CD8-positive, alpha-beta memory T cell (primary cell): ENCODE measurements at regions not wholly inside any gene's neighbourhood (a gene's known extent, or its start where the extent isn't known, plus 50 kb on each side); places are given as distances from the start of the nearest gene placed in this dataset.

Experiments used
- CTCF ChIA-PET: fragments of 350-600 bp; sonication (Branson Sonifier 250); formaldehyde crosslinking; loops from one replicate; lab custom pipeline; 2021; ENCODE audit warnings: antibody characterized with exemption; lab: Charles Lee
- POLR2A ChIA-PET: fragments of 350-600 bp; sonication (Branson Sonifier 250); formaldehyde crosslinking; loops from one replicate; lab custom pipeline; 2021; ENCODE audit warnings: antibody characterized with exemption; lab: Charles Lee
- DNase-seq, 5 donors: peaks; one replicate each; pipeline versions ENCODE4 v3.0.0 to v3.0.0-alpha.2; 2020 to 2022; ENCODE audit warnings: mixed read lengths in 1 of 5
- H3K27ac ChIP-seq: one replicate; pipeline ENCODE4 v1.7.0; 2013; ENCODE audit warnings: low read depth, mild to moderate bottlenecking, low read length, moderate library complexity
- H3K27me3 ChIP-seq: 2 replicates; pipeline ENCODE4 v1.7.0; 2013; ENCODE audit warnings: low read length, mild to moderate bottlenecking; ENCODE audit not compliant: insufficient read depth, poor library complexity, severe bottlenecking
- H3K36me3 ChIP-seq: 2 replicates; pipeline ENCODE4 v1.7.0; 2013; ENCODE audit warnings: mild to moderate bottlenecking, low read length, moderate library complexity; ENCODE audit not compliant: insufficient read depth
- H3K4me1 ChIP-seq: 2 replicates; pipeline ENCODE4 v1.7.0; 2013; ENCODE audit warnings: mild to moderate bottlenecking, low read length, moderate library complexity; ENCODE audit not compliant: insufficient read depth
- H3K4me3 ChIP-seq: 2 replicates; pipeline ENCODE4 v1.7.0; 2013; ENCODE audit warnings: mild to moderate bottlenecking, low read length
- H3K9me3 ChIP-seq: 2 replicates; pipeline ENCODE4 v1.7.0; 2013; ENCODE audit warnings: mild to moderate bottlenecking, low read length
- H3K27ac Mint-ChIP-seq, 8 donors: one replicate each; pipeline ENCODE4 v1.8.0; 2020 to 2021; ENCODE audit warnings: mixed read lengths in 8 of 8, mild to moderate bottlenecking in 6 of 8, inconsistent platforms in 3 of 8, moderate library complexity in 3 of 8
- H3K27me3 Mint-ChIP-seq, 2 donors: one replicate each; pipeline ENCODE4 v1.8.0; 2020 to 2021; ENCODE audit warnings: mixed read lengths in 2 of 2, mild to moderate bottlenecking in 1 of 2, moderate library complexity in 1 of 2
- H3K36me3 Mint-ChIP-seq, 3 donors: one replicate each; pipeline ENCODE4 v1.8.0; 2020 to 2021; ENCODE audit warnings: mixed read lengths in 3 of 3, inconsistent platforms in 1 of 3, mild to moderate bottlenecking in 1 of 3
- H3K4me1 Mint-ChIP-seq, 3 donors: one replicate each; pipeline ENCODE4 v1.8.0; 2020 to 2021; ENCODE audit warnings: mixed read lengths in 3 of 3, inconsistent platforms in 1 of 3, mild to moderate bottlenecking in 1 of 3
- H3K4me3 Mint-ChIP-seq, 7 donors: one replicate each; pipeline ENCODE4 v1.8.0; 2020 to 2021; ENCODE audit warnings: mixed read lengths in 7 of 7, mild to moderate bottlenecking in 6 of 7, moderate library complexity in 4 of 7, inconsistent platforms in 2 of 7
- H3K9me3 Mint-ChIP-seq, 5 donors: one replicate each; pipeline ENCODE4 v1.8.0; 2020 to 2022; ENCODE audit warnings: mixed read lengths in 5 of 5, mild to moderate bottlenecking in 3 of 5, moderate library complexity in 2 of 5, inconsistent platforms in 1 of 5

DNA sequence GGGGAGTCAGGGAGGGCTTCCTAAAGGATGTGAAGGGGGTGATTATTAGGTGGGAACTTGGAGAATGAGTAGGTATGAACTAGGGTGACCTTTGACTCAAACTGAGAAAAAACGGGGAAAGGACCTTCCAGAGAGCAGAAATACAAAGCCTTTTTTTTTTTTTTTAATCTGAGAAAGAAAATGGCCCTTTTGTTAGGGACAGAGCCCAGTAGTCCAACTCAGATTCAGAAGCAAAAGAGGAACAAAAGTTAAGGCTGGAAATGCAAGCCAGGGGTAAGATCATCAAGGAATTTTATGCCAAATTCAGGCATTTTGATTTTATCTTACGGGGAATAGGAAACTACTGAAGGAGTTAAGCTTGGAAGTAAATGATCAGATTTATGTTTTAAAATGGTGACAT, 96.0 kb upstream of the SMYD2 start:
- no peaks in the 10 kb centered on the region for H3K4me1 ChIP-seq
- H3K4me1 Mint-ChIP-seq = peaks cover 2 to 7% (median 3%) of the 10 kb centered on the region in 3 donors
- CTCF ChIA-PET = interaction anchor here (0.7 kb wide), 1 partner anchor 29 kb away, joined by 3 read pairs; no protein-coding TSS in a partner anchor
- H3K36me3 ChIP-seq = no peaks in the 10 kb centered on the region
- no peak overlapping the region for H3K27ac ChIP-seq
- H3K9me3 Mint-ChIP-seq = peaks cover 0 to 10% (median 6%) of the 10 kb centered on the region in 5 donors
- no peak overlapping the region for H3K27ac Mint-ChIP-seq
- peaks cover 10% of the 10 kb centered on the region for H3K27me3 ChIP-seq
- no peaks in the 10 kb centered on the region for H3K9me3 ChIP-seq
- H3K27me3 Mint-ChIP-seq = peaks cover 20 to 50% of the 10 kb centered on the region in 2 donors
- H3K36me3 Mint-ChIP-seq = no peaks in the 10 kb centered on the region
- POLR2A ChIA-PET = no interaction called here
- no peak overlapping the region for H3K4me3 ChIP-seq
- H3K4me3 Mint-ChIP-seq = no peak overlapping the region
- DNase-seq = no peak

DNA sequence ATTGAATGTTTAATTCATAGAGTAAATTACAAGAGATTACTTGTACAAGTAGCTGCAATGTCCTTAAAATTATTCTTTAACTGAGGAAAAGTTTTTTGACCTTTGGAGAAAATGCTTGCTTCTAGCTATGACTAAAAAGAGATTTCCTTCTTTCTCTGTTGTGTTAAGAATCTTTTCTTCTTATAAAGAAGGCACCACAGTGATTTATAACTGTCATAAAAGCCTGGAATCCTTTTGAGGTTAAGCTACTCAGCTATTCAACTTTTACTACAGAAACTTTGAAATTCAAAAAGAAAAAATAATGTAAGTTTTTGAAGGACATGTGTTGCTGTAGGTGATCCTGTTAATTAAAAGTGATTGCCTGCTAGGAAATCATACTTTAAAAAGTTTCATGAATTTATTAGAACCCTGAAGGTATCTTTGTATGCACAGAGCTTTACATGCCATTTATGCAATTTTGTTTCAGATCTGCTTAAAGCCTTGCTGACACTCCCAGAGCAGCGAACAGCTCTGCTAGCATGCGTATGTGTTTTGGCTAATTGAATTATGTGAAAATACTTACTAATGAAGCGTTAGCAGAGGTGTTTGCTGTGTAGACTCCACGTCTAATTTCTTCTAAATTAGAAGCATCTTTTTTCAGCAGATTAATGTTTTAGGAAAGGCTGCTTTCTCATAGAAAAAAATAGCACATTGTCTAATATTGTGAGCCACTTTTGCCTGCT, 94.7 kb upstream of the SMYD2 start:
- H3K27me3 ChIP-seq = peaks cover 10% of the 10 kb centered on the region

DNA sequence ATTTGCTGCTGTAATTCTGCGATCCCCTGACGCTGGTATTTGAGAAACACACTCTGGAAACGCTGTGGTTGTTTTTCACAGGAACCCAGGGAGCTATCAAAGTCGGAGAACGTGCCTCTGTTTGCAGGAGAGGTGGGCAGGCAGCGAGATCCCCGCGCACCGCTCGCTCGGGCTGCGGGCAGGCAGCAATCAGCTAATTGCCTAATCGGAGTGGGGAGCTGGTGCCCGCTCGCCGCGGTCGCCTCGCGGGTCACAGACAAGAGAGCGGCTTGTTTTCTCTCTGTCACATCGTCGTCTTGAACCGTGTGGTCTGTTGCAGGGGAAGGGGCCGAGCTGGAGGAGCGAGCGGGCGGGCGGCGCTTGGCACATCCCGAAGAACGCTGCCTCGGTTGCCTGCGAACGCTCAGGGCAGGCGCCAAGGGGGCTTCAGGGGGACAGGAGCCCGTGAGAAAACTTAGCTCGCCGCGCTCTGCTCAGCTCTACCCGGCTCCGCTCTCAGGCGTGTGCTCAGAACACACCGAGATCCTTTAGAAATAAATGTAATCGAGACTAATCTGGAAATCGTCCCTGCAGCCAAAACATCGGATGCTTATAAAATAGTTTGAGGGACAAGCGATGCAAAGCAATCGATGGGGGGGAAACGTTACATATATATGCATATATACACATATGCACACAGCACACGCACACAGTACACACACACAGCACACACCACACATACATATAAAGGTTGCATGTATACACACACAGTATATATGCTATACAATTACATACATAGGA, 93.6 kb upstream of the SMYD2 start:
- DNase-seq = no peak
- Mint-ChIP-seq H3K4me3 (no peak overlapping the region), H3K36me3 (no peaks in the 10 kb centered on the region), H3K27ac (no peak overlapping the region), H3K4me1 (peaks cover 2 to 7% (median 3%) of the 10 kb centered on the region in 3 donors), H3K9me3 (peaks cover 0 to 6% (median under 1%) of the 10 kb centered on the region in 5 donors), H3K27me3 (peaks cover 22 to 61% of the 10 kb centered on the region in 2 donors)
- CTCF ChIA-PET = no interaction called here
- no peak overlapping the region for H3K4me3 ChIP-seq
- H3K27ac ChIP-seq = no peak overlapping the region
- no peaks in the 10 kb centered on the region for H3K36me3 ChIP-seq
- H3K27me3 ChIP-seq = peaks cover 10% of the 10 kb centered on the region
- H3K9me3 ChIP-seq = no peaks in the 10 kb centered on the region
- H3K4me1 ChIP-seq = no peaks in the 10 kb centered on the region
- POLR2A ChIA-PET = no interaction called here

More for the DNA sequence above, 94.7 kb upstream of the SMYD2 start:
- Histone ChIP-seq H3K4me1 (no peaks in the 10 kb centered on the region), H3K36me3 (no peaks in the 10 kb centered on the region), H3K9me3 (no peaks in the 10 kb centered on the region), H3K4me3 (no peak overlapping the region), H3K27ac (no peak overlapping the region)
- Mint-ChIP-seq H3K36me3 (no peaks in the 10 kb centered on the region), H3K4me3 (no peak overlapping the region), H3K27ac (no peak overlapping the region), H3K4me1 (peaks cover 2 to 7% (median 3%) of the 10 kb centered on the region in 3 donors), H3K27me3 (peaks cover 21 to 62% of the 10 kb centered on the region in 2 donors), H3K9me3 (peaks cover 0 to 9% (median 6%) of the 10 kb centered on the region in 5 donors)
- CTCF ChIA-PET = no interaction called here
- POLR2A ChIA-PET = no interaction called here
- DNase-seq = no peak

DNA sequence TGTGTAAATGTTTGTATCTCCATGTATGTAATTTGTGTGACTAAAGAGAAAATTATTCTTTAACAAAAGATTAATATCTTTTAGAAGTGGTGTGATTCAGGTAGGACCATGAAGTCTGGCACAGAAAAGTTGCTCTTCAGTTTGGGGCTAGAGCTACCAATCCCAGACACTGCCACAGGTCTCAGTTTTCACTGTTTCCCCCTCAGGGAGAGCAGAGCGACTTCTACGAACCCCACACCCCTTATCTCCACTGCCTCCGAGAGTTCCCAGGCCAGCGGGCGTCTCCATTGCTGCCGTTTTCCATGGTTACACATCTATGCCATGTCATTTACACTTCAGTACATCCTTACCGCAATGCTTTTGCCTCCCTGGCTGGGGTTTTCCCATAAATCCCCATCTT, 93.0 kb upstream of the SMYD2 start:
- no peak overlapping the region for H3K27ac Mint-ChIP-seq
- ChIA-PET CTCF (no interaction called here), POLR2A (no interaction called here)
- H3K4me1 ChIP-seq = no peaks in the 10 kb centered on the region
- peaks cover 22 to 62% of the 10 kb centered on the region in 2 donors for H3K27me3 Mint-ChIP-seq
- H3K9me3 ChIP-seq = no peaks in the 10 kb centered on the region
- DNase-seq = no peak
- no peaks in the 10 kb centered on the region for H3K36me3 ChIP-seq
- no peak overlapping the region for H3K27ac ChIP-seq
- no peak overlapping the region for H3K4me3 Mint-ChIP-seq
- H3K27me3 ChIP-seq = peaks cover 10% of the 10 kb centered on the region
- H3K4me3 ChIP-seq = no peak overlapping the region
- H3K4me1 Mint-ChIP-seq = peaks cover 2 to 7% (median 3%) of the 10 kb centered on the region in 3 donors
- no peaks in the 10 kb centered on the region for H3K36me3 Mint-ChIP-seq
- peaks cover 0 to 3% (median 0%) of the 10 kb centered on the region in 5 donors for H3K9me3 Mint-ChIP-seq

DNA sequence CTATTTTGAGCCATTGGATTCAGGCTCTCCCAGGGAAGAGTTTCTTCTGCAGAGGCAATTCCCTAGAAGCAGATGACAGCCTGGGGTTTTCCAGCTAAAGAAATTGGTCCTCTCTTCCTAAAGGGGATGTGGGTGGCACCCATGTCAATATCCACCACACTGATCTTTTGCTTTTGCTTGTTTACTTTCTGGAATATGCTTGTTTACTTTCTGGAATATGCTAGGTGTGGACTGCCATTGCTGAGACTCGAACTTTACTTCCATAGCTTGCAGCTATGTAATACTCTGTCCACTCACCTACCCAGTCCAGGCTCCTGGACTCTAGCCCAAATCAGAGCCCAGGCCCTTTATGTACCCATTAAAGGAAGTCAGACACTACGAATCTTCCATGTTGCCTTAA, 92.1 kb upstream of the SMYD2 start:
- DNase-seq = no peak
- Histone ChIP-seq H3K36me3 (no peaks in the 10 kb centered on the region), H3K27ac (no peak overlapping the region), H3K4me1 (no peaks in the 10 kb centered on the region), H3K4me3 (no peak overlapping the region), H3K9me3 (no peaks in the 10 kb centered on the region), H3K27me3 (peaks cover 10% of the 10 kb centered on the region)
- Mint-ChIP-seq H3K27ac (peak overlapping the region in 1 of 8 donors; percentile 70), H3K36me3 (no peaks in the 10 kb centered on the region), H3K9me3 (peaks cover 0 to under 1% (median 0%) of the 10 kb centered on the region in 5 donors), H3K27me3 (peaks cover 22 to 64% of the 10 kb centered on the region in 2 donors), H3K4me1 (peaks cover 2 to 7% (median 3%) of the 10 kb centered on the region in 3 donors), H3K4me3 (no peak overlapping the region)
- CTCF ChIA-PET = no interaction called here
- POLR2A ChIA-PET = no interaction called here

DNA sequence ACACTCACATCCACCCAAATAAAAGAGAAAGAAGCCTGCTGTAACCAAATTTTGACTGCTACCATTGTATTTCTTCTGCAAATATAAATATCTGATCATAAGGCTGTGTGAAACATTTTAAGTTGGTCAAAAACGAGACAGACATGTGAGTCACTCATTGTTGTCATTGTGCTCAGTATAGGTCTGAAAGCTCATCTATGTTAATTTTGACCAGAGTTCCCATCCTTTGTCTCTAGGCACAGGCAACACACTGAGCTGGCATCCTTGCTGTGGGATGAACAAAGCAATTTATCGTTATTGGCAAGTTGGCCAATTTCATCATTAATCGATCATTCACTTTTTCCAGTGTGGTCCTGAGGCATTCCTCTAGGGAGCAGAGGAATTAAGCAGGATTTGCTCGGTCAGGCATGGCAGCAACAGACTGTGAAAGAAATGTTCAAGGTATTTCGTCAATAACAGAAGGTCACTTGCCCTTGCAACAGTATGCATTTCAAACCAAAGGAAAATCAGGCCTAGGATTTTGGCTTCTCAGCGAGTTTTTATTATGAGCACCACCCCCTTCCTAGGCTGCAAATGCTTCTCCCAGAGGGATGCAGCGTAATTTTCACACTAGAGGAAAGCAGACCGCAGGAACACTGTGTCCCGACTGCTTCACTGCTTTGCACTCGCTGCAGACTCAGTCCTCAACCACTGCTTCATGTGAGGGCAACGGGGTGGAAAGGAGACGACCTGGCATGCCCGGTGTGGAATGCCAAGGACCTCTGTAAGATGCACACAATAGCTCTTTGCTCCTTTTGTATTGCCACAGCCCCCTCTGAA, 87.9 kb upstream of the SMYD2 start:
- H3K27ac ChIP-seq = no peak overlapping the region
- DNase-seq = no peak
- no peaks in the 10 kb centered on the region for H3K4me1 ChIP-seq
- CTCF ChIA-PET = no interaction called here
- H3K4me3 Mint-ChIP-seq = no peak overlapping the region
- no peaks in the 10 kb centered on the region for H3K36me3 ChIP-seq
- H3K4me3 ChIP-seq = no peak overlapping the region
- peaks cover 14 to 67% of the 10 kb centered on the region in 2 donors for H3K27me3 Mint-ChIP-seq
- peaks cover 0 to 2% (median 0%) of the 10 kb centered on the region in 5 donors for H3K9me3 Mint-ChIP-seq
- H3K36me3 Mint-ChIP-seq = no peaks in the 10 kb centered on the region
- peaks cover under 1% of the 10 kb centered on the region for H3K27me3 ChIP-seq
- POLR2A ChIA-PET = no interaction called here
- H3K9me3 ChIP-seq = no peaks in the 10 kb centered on the region
- no peak overlapping the region for H3K27ac Mint-ChIP-seq
- no peaks in the 10 kb centered on the region for H3K4me1 Mint-ChIP-seq

DNA sequence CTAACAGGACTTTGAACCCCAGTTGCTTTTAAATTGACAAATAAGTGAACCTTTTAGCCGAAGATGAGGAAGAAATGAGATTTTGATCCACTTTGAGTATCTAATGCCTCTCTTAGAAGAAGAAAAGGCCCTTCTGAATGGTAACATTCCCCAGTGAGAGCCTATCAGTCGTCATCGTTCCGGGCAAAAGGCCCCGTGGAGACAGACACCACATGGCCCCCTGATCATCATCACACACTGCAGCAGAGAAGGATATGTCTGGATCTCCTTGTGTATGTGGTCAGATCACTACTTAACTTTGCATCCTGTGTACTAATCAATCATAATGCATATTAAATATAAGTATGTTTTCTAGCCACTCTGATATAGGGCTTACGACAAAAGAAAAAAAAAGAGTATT, 87.3 kb upstream of the SMYD2 start:
- no peak for DNase-seq
- POLR2A ChIA-PET = no interaction called here
- Mint-ChIP-seq H3K4me1 (no peaks in the 10 kb centered on the region), H3K27ac (no peak overlapping the region), H3K36me3 (no peaks in the 10 kb centered on the region), H3K4me3 (no peak overlapping the region), H3K9me3 (peaks cover 0 to 2% (median 0%) of the 10 kb centered on the region in 5 donors), H3K27me3 (peaks cover 9 to 66% of the 10 kb centered on the region in 2 donors)
- H3K27me3 ChIP-seq = no peaks in the 10 kb centered on the region
- H3K36me3 ChIP-seq = no peaks in the 10 kb centered on the region
- no peaks in the 10 kb centered on the region for H3K9me3 ChIP-seq
- no peak overlapping the region for H3K27ac ChIP-seq
- no peaks in the 10 kb centered on the region for H3K4me1 ChIP-seq
- H3K4me3 ChIP-seq = no peak overlapping the region
- CTCF ChIA-PET = no interaction called here
